ENCODE measurements at regions not wholly inside any gene's neighbourhood (a gene's known extent, or its start where the extent isn't known, plus 50 kb on each side); places are given as distances from the start of the nearest gene placed in this dataset.

DNA sequence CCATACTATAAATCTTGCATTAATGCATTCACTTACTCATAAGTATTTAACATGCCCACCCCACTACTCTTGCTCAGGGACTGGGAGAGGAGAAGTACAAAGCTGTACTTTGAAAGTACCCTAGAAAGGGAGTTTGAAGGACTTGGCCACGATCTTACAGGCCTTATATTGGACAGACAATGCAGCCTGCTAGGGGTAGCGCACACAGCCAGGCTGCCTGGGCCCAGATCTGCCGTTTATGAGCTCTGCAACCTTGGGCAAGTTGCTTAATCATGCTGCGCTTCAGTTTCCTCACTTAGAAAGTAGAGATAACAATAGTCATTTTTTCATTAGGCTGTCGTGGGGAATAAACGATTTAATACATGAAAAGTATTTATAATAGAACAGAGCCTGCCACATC, 110.1 kb downstream of the CDC7 start:
- Mint-ChIP-seq H3K36me3 (ENCODE audit: low read depth) (no peaks in the 10 kb centered on the region), H3K27ac (no peak overlapping the region), H3K27me3 (no peaks in the 10 kb centered on the region), H3K4me1 (peaks cover 5% of the 10 kb centered on the region), H3K4me3 (no peak overlapping the region)
- no peaks in the 10 kb centered on the region for H3K9me3 ChIP-seq (ENCODE audit: control insufficient read depth, low read length, poor library complexity, severe bottlenecking)
- DNase-seq (no peak), ATAC-seq (no peak)

DNA sequence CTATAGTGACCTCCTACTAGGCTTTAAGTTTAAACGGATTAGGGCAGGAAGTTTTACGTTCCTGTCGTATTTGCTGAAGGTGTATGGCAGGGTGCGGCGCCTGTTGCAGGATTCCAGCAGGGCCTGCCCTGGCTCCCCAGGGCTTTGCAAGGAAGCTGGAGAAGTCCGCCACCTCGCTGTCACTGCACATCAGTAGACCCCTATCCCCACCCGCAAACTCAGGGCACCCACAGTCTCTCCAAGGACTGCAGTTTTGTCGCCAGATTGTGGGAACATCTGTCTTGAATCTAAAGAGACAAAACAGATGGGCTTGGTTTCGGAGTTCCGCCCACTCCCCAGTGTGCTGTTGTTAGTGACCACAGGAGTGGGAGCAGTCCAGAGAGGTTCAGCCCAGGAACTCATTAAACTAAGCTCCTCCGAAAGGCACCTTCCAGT, 110.8 kb downstream of the CDC7 start:
- Mint-ChIP-seq H3K36me3 (ENCODE audit: low read depth) (no peaks in the 10 kb centered on the region), H3K4me3 (no peak overlapping the region), H3K27ac (no peak overlapping the region), H3K27me3 (no peaks in the 10 kb centered on the region), H3K4me1 (peaks cover 2% of the 10 kb centered on the region)
- DNase-seq: no peak
- H3K9me3 ChIP-seq (ENCODE audit: control insufficient read depth, low read length, poor library complexity, severe bottlenecking): no peaks in the 10 kb centered on the region
- no peak for ATAC-seq

DNA sequence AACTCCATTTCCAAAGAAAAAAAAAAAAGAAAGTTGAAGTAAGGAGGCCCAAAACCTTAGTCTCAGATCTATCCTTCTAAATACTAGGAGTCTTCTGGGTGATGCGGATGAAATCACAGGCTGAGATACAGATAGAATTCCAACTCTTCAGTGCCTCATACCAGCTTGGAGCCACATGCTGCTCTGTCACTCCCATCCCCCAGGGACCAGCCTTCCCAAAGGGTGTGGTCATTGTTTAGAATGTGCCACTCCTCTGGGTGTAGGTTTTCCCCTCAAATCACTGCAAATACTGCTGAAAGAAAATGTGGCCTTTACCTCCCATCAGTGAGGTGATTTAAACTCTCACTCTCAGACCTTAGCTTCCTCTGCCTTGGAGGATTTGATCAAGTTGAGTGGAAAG, 112.9 kb downstream of the CDC7 start:
- no peaks in the 10 kb centered on the region for H3K9me3 ChIP-seq (ENCODE audit: control insufficient read depth, low read length, poor library complexity, severe bottlenecking)
- no peaks in the 10 kb centered on the region for H3K27me3 Mint-ChIP-seq
- H3K36me3 Mint-ChIP-seq (ENCODE audit: low read depth): no peaks in the 10 kb centered on the region
- H3K4me1 Mint-ChIP-seq: peaks cover 2% of the 10 kb centered on the region
- no peak overlapping the region for H3K27ac Mint-ChIP-seq
- DNase-seq: no peak
- no peak for ATAC-seq
- H3K4me3 Mint-ChIP-seq: no peak overlapping the region

DNA sequence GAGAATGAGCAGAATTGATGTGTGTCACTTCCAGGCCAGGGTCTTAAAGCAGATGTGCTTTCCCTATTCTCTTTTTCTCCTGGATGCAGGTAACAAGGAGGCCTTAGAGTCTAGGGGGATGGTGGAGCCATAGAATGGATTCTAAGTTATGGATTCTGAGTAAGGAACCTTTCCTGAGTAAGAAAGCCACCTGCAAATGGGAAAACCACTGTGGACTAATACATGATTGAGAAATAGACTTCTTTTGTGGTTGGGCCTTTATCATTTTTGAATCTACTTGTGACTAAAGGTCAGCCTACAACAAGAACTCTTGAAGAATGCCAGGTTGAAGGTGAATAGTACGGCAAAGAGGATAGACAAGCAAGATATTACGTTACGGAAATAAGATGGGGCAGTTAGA, 116.1 kb downstream of the CDC7 start:
- H3K4me3 Mint-ChIP-seq: no peak overlapping the region
- H3K36me3 Mint-ChIP-seq (ENCODE audit: low read depth): no peaks in the 10 kb centered on the region
- ATAC-seq (no peak), DNase-seq (no peak)
- H3K27ac Mint-ChIP-seq: no peak overlapping the region
- no peaks in the 10 kb centered on the region for H3K9me3 ChIP-seq (ENCODE audit: control insufficient read depth, low read length, poor library complexity, severe bottlenecking)
- H3K27me3 Mint-ChIP-seq: no peaks in the 10 kb centered on the region
- peaks cover 2% of the 10 kb centered on the region for H3K4me1 Mint-ChIP-seq

DNA sequence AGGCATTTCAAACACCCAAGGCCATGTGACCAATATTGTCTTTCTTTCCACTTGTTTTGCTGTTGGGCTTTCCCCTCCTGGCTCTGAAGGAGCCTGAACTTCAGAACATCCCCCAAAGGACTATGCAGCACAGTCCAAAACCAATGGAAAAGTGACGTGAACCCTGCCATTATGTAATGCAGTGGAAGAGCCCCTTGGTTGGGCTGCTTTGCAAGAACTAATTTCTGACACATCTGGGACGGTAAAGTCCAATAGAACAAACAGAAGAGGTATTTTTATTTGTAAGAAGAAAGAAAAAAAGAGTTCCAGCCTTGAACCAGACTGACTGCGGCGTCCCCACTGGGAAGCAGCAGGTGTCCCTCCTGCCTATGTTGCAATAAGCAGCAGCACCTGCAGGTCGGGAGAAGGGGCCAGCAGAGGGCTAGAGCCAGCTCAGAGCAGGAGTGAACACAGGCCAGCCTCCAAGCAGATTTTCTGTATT, 116.7 kb downstream of the CDC7 start:
- DNase-seq: no peak
- Mint-ChIP-seq H3K36me3 (ENCODE audit: low read depth) (no peaks in the 10 kb centered on the region), H3K27ac (no peak overlapping the region), H3K4me3 (no peak overlapping the region), H3K27me3 (no peaks in the 10 kb centered on the region), H3K4me1 (peaks cover 2% of the 10 kb centered on the region)
- no peaks in the 10 kb centered on the region for H3K9me3 ChIP-seq (ENCODE audit: control insufficient read depth, low read length, poor library complexity, severe bottlenecking)
- ATAC-seq: no peak

DNA sequence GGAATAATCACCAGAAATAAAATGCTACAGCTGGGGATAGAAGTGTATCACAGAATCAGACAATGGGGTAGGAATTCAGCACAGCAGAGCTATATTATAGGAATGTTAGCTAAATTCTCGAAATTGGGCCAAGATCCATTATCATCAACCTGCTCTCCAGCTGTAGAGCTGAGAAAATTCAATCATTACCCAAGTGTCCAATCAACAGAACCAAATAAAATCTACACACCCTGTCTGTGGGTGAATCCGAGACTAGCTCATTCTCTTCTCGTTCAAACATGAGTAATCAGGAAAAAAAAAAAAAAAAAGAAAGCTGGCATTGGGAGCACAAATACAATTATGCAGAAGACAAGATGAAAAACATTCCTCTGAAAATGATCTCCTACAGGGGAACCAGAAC, 119.2 kb downstream of the CDC7 start:
- DNase-seq: no peak

DNA sequence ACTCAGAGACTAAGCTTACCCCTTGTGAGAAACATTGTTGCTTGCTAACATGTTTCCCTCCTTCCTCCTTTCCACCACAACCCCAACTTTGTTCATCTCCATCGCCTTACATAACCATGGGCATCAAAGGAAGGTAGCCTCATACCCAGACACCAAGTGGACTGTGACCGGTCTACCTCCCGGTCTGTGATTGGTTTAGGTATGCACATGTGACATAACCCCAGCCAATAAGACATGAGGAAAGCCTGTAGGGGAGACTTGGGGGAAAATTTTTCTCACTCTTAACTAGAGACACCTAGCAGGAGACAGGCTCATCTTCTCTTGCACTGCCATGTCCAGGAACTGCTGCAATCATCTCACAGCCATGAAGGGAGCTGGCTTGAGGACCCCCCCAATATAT, 120.7 kb downstream of the CDC7 start:
- no peak overlapping the region for H3K27ac Mint-ChIP-seq
- H3K9me3 ChIP-seq (ENCODE audit: control insufficient read depth, low read length, poor library complexity, severe bottlenecking): peaks cover 3% of the 10 kb centered on the region
- H3K36me3 Mint-ChIP-seq (ENCODE audit: low read depth): no peaks in the 10 kb centered on the region
- DNase-seq (no peak), ATAC-seq (no peak)
- no peaks in the 10 kb centered on the region for H3K4me1 Mint-ChIP-seq
- no peak overlapping the region for H3K4me3 Mint-ChIP-seq
- H3K27me3 Mint-ChIP-seq: no peaks in the 10 kb centered on the region

More for the DNA sequence above, 119.2 kb downstream of the CDC7 start:
- peaks cover 3% of the 10 kb centered on the region for H3K9me3 ChIP-seq (ENCODE audit: control insufficient read depth, low read length, poor library complexity, severe bottlenecking)
- Mint-ChIP-seq H3K36me3 (ENCODE audit: low read depth) (no peaks in the 10 kb centered on the region), H3K4me3 (no peak overlapping the region), H3K27me3 (no peaks in the 10 kb centered on the region), H3K4me1 (no peaks in the 10 kb centered on the region), H3K27ac (no peak overlapping the region)
- ATAC-seq: no peak

DNA sequence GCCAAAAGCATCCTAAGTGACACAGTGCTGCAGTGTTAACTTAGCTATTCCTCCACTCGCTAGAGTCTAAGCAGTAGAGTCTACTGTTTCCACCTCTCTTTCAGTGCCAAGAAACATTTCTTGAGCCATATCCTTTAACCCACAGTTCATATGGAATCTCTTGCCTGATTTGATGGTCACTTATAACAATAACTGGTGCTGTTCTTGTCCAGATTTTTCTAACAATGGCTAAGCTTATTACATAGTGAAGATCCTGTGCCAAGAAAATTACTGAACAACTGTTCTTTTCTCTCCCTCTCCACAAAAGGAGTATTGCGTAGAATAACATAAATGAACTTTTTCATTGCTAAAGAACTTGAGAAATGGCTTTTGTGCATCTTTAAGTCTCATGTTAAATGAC, 121.3 kb downstream of the CDC7 start:
- Mint-ChIP-seq H3K4me1 (no peaks in the 10 kb centered on the region), H3K36me3 (ENCODE audit: low read depth) (no peaks in the 10 kb centered on the region), H3K27ac (no peak overlapping the region), H3K4me3 (no peak overlapping the region), H3K27me3 (no peaks in the 10 kb centered on the region)
- no peak for DNase-seq
- peaks cover 3% of the 10 kb centered on the region for H3K9me3 ChIP-seq (ENCODE audit: control insufficient read depth, low read length, poor library complexity, severe bottlenecking)
- ATAC-seq: no peak

DNA sequence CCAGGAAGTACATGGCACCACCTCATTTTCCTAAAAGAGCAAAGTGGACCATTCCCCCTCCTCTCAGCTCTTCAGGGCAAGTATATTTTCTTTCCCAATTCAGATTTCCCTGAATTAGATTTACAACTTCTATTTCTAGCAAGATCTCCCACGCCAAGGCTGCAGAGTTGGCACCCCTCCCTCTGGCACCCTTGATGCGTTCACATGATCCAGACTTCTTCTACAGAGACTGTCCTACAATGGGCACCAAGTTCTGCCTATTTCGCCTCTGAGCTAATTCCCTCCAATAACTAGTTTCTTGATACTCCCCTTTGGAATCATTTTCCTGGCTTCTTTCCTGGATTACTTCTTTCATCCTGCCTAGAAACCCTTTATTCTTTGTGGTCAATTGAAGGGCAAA, 122.0 kb downstream of the CDC7 start:
- H3K27ac Mint-ChIP-seq: no peak overlapping the region
- no peaks in the 10 kb centered on the region for H3K36me3 Mint-ChIP-seq (ENCODE audit: low read depth)

DNA sequence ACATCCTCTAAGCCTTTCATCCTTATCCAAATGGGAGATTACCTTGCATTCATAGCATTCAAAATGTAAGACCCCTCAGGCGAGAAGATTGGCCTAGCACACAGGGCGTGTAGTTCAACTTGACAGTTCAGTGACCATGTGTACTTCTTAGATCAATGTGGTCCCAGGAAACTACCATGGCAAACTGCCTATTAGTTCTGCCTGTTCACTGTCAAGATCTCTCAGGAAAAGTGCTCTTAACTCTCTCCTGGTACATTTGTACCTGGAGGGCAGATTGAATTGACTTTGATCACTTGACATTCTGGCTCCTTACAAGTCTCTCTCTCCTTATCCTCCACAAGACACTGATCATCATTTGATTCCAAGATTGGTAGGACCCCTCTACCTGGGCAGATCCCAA, 122.4 kb downstream of the CDC7 start:
- H3K4me3 Mint-ChIP-seq: no peak overlapping the region
- H3K27me3 Mint-ChIP-seq: no peaks in the 10 kb centered on the region
- no peaks in the 10 kb centered on the region for H3K36me3 Mint-ChIP-seq (ENCODE audit: low read depth)
- no peak for DNase-seq
- H3K4me1 Mint-ChIP-seq: no peaks in the 10 kb centered on the region
- H3K27ac Mint-ChIP-seq: no peak overlapping the region
- ATAC-seq: no peak
- H3K9me3 ChIP-seq (ENCODE audit: control insufficient read depth, low read length, poor library complexity, severe bottlenecking): peaks cover 3% of the 10 kb centered on the region

More for the DNA sequence above, 122.0 kb downstream of the CDC7 start:
- DNase-seq: no peak
- H3K9me3 ChIP-seq (ENCODE audit: control insufficient read depth, low read length, poor library complexity, severe bottlenecking): peaks cover 3% of the 10 kb centered on the region
- ATAC-seq: no peak
- Mint-ChIP-seq H3K4me3 (no peak overlapping the region), H3K4me1 (no peaks in the 10 kb centered on the region), H3K27me3 (no peaks in the 10 kb centered on the region)

DNA sequence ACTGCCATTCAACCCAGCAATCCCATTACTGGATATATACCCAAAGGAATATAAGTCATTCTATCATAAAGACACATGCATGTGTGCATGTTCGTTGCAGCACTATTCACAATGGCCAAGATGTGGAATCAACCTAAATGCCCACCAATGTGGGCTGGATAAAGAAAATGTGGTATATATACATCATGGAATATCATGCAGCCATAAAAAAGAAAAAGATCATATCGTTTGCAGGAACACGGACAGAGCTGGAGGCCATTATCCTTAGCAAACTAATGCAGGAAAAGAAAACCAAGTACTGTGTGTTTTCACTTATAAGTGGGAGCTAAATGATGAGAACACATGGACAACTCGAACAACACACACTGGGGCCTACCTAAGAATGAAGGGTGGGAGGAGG, 123.7 kb downstream of the CDC7 start:
- Mint-ChIP-seq H3K27ac (no peak overlapping the region), H3K4me1 (no peaks in the 10 kb centered on the region), H3K36me3 (ENCODE audit: low read depth) (no peaks in the 10 kb centered on the region), H3K4me3 (no peak overlapping the region), H3K27me3 (no peaks in the 10 kb centered on the region)
- peaks cover 3% of the 10 kb centered on the region for H3K9me3 ChIP-seq (ENCODE audit: control insufficient read depth, low read length, poor library complexity, severe bottlenecking)
- DNase-seq (no peak), ATAC-seq (no peak)
